ENCODE measurements at regions not wholly inside any gene's neighbourhood (a gene's known extent, or its start where the extent isn't known, plus 50 kb on each side); places are given as distances from the start of the nearest gene placed in this dataset.

DNA sequence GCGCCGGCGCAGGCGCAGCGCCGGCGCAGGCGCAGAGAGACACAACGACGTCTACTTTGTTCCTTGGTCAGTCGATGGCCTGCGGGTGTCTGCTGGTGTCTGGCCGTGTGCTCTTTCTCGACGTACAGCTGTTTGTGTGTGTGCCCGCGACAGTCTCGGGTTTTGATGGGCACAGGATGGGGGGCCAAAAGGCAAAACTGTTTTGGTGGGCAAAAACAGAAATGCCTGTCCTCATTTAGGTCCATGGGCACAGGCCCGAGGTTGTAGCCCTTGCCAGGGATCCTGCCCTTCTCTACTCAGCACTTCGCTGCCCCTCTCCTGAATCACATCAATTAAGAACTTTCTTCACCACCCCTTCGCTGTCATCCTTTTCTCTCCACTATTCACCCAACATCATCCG, 184.8 kb upstream of the CHL1 start:
- TF ChIP-seq TARDBP (IDR thresholded peaks at IDR 0.05) (no peak), ZNF384 (IDR thresholded peaks at IDR 0.05) (no peak), ELF4 (IDR thresholded peaks at IDR 0.05) (no peak), ARNT (IDR thresholded peaks at IDR 0.05) (no peak), SUZ12 (IDR thresholded peaks at IDR 0.05) (no peak), FOXK2 (IDR thresholded peaks at IDR 0.05) (no peak), FOXM1 (IDR thresholded peaks at IDR 0.05; ENCODE audit: borderline replicate concordance) (no peak)

Data from HEK293T (cell line).